HUES6 (cell line): ENCODE measurements at regions not wholly inside any gene's neighbourhood (a gene's known extent, or its start where the extent isn't known, plus 50 kb on each side); places are given as distances from the start of the nearest gene placed in this dataset.

Experiments
- H3K27ac ChIP-seq: 2 replicates; pipeline ENCODE4 v1.7.0; 2013; ENCODE audit warnings: low read depth, mild to moderate bottlenecking, low read length, inconsistent platforms
- H3K27me3 ChIP-seq: 2 replicates; pipeline ENCODE4 v1.6.1; 2013; ENCODE audit warnings: low read length; ENCODE audit not compliant: control insufficient read depth, insufficient read depth
- H3K36me3 ChIP-seq: 2 replicates; pipeline ENCODE4 v1.6.1; 2013; ENCODE audit warnings: low read length; ENCODE audit not compliant: control insufficient read depth, insufficient read depth
- H3K4me1 ChIP-seq: 2 replicates; pipeline ENCODE4 v1.6.1; 2013; ENCODE audit warnings: low read length; ENCODE audit not compliant: control insufficient read depth, insufficient read depth
- H3K4me3 ChIP-seq: 2 replicates; pipeline ENCODE4 v1.5.1; 2013; ENCODE audit warnings: low read depth, low read length
- H3K9ac ChIP-seq: one replicate; pipeline ENCODE4 v1.6.1; 2013; ENCODE audit warnings: mild to moderate bottlenecking, low read length
- H3K9me3 ChIP-seq: 2 replicates; pipeline ENCODE4 v1.6.1; 2013; ENCODE audit warnings: low read depth, low read length; ENCODE audit not compliant: control insufficient read depth, insufficient read depth

DNA sequence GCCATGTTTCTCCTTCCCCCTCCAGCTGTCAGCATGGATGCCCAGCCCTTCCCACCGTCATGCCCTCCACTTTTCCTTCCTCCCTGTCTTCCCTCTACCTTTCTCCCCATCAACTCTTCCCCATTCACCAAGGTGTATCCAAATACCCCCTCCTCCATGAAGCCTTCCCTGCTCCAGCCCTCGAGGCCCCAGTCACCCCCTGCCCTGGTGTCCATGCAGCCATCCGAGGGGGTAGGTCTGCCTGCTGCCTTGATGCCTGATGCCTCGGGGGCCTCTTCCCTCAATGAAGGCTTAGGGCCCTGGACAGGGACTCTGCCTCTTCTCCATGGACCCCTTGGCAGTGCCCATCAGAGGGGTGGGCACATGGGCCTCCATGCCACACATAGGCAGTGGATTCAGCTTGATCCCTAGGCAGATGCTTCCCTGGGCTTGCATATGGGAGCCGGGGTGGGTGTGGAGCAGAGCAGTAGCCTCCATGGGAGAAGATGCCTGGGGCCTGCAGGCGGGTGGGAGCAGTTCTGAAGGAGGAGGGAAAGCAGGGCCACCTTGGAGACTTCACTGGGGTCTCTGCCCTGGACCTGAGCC is 795.8 kb downstream of the BRD1 start:
- Histone ChIP-seq H3K4me1 (no peaks in the 10 kb centered on the region), H3K9me3 (no peaks in the 10 kb centered on the region), H3K36me3 (no peaks in the 10 kb centered on the region), H3K27me3 (peaks cover 14% of the 10 kb centered on the region; the same call in 1 of the 2 replicates), H3K4me3 (no peak overlapping the region), H3K9ac (no peak overlapping the region), H3K27ac (no peak overlapping the region)

DNA sequence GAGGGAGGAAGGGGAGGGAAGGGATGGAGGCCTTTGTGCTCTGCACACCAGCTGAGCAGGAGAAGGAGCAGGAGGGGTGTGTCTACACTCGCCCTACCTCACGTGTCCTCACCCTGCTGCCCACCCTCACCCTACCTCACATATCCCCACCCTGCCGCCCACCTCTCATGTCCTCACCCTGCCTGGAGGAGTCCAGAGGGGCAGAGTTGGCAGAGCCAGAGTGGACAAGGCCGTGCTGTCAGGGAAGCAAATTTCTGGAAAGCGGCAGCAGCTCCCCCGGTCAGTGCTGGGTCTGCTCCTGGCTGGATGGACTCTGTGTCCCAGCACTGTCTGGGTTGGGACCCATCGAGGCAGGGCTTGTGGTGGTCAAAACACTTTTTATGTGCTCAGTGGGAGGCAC is 799.6 kb downstream of the BRD1 start:
- Histone ChIP-seq H3K4me3 (no peak overlapping the region), H3K27me3 (peaks cover 11% of the 10 kb centered on the region; the same call in 1 of the 2 replicates), H3K9me3 (no peaks in the 10 kb centered on the region), H3K27ac (no peak overlapping the region), H3K9ac (no peak overlapping the region), H3K4me1 (no peaks in the 10 kb centered on the region), H3K36me3 (no peaks in the 10 kb centered on the region)

DNA sequence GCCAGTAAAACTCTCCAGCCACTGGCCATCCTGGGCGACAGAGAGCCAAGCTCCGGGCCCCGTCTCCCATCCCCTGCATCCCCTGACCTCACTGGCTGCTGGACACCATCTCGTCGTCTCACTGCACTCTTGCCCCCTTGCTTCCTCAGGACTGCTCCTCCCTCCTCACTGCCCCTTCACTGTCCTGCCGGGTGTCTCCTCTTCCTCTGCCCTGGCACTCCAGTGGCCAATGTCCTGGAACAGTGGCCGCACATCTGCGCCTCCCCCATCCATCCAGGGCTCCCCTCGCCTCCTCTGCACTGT is 800.4 kb downstream of the BRD1 start:
- H3K4me3 ChIP-seq = no peak overlapping the region
- H3K9me3 ChIP-seq = no peaks in the 10 kb centered on the region
- no peak overlapping the region for H3K27ac ChIP-seq
- H3K36me3 ChIP-seq = no peaks in the 10 kb centered on the region
- H3K27me3 ChIP-seq = peaks cover 11% of the 10 kb centered on the region; the same call in 1 of the 2 replicates
- H3K9ac ChIP-seq = no peak overlapping the region
- H3K4me1 ChIP-seq = no peaks in the 10 kb centered on the region

GRCh38 chr22:49026494-49027367 is 800.9 kb downstream of the BRD1 start:
- Histone ChIP-seq H3K4me3 (no peak overlapping the region), H3K4me1 (no peaks in the 10 kb centered on the region), H3K9me3 (no peaks in the 10 kb centered on the region), H3K36me3 (no peaks in the 10 kb centered on the region), H3K9ac (no peak overlapping the region), H3K27ac (no peak overlapping the region), H3K27me3 (peaks cover 11% of the 10 kb centered on the region; the same call in 1 of the 2 replicates)

GRCh38 chr22:49025791-49026493 is 801.7 kb downstream of the BRD1 start:
- H3K4me3 ChIP-seq = no peak overlapping the region
- no peak overlapping the region for H3K27ac ChIP-seq
- no peaks in the 10 kb centered on the region for H3K9me3 ChIP-seq
- no peaks in the 10 kb centered on the region for H3K4me1 ChIP-seq
- peaks cover 11% of the 10 kb centered on the region; the same call in 1 of the 2 replicates for H3K27me3 ChIP-seq
- H3K9ac ChIP-seq = no peak overlapping the region
- H3K36me3 ChIP-seq = no peaks in the 10 kb centered on the region

- no peak overlapping the region for H3K4me3 ChIP-seq
- no peaks in the 10 kb centered on the region for H3K4me1 ChIP-seq
- peaks cover 11% of the 10 kb centered on the region; the same call in 1 of the 2 replicates for H3K27me3 ChIP-seq
- H3K9me3 ChIP-seq = no peaks in the 10 kb centered on the region
- no peak overlapping the region for H3K9ac ChIP-seq
- H3K36me3 ChIP-seq = no peaks in the 10 kb centered on the region
- no peak overlapping the region for H3K27ac ChIP-seq
Observed at GRCh38 chr22:49024775-49025440, 802.8 kb downstream of the BRD1 start.

- H3K36me3 ChIP-seq = no peaks in the 10 kb centered on the region
- no peak overlapping the region for H3K4me3 ChIP-seq
- H3K9me3 ChIP-seq = no peaks in the 10 kb centered on the region
- no peaks in the 10 kb centered on the region for H3K4me1 ChIP-seq
- no peak overlapping the region for H3K9ac ChIP-seq
- H3K27ac ChIP-seq = no peak overlapping the region
- peaks cover 11% of the 10 kb centered on the region; the same call in 1 of the 2 replicates for H3K27me3 ChIP-seq
Observed at GRCh38 chr22:49023879-49024774, 803.5 kb downstream of the BRD1 start.

GRCh38 chr22:49023161-49023878 is 804.4 kb downstream of the BRD1 start:
- Histone ChIP-seq H3K27ac (no peak overlapping the region), H3K9ac (no peak overlapping the region), H3K36me3 (no peaks in the 10 kb centered on the region), H3K4me1 (no peaks in the 10 kb centered on the region), H3K4me3 (no peak overlapping the region), H3K9me3 (no peaks in the 10 kb centered on the region), H3K27me3 (peaks cover 11% of the 10 kb centered on the region; the same call in 1 of the 2 replicates)

DNA sequence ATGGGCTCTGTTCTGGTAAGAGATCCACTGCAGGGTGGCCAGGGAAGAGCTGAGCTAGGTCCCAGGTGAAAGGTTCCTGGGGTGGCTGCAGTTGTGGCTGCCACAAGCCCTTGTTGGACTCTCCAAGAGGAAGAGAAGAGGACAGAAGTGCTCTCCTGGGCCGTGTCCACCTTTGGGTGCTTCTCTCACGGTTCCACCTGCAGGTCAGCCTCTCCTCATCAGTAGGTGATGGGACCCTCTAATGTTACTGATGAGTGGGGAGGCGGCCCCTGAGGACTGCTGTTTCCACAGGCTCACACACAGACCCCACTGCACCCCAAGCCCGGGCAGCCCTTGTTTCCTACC is 804.9 kb downstream of the BRD1 start:
- no peak overlapping the region for H3K4me3 ChIP-seq
- peaks cover under 1% of the 10 kb centered on the region; the same call in 1 of the 2 replicates for H3K4me1 ChIP-seq
- H3K36me3 ChIP-seq = no peaks in the 10 kb centered on the region
- H3K27me3 ChIP-seq = peaks cover 5% of the 10 kb centered on the region; the same call in 1 of the 2 replicates
- H3K9ac ChIP-seq = no peak overlapping the region
- H3K27ac ChIP-seq = no peak overlapping the region
- H3K9me3 ChIP-seq = no peaks in the 10 kb centered on the region
